HG02943 (cell line): ENCODE measurements at regions not wholly inside any gene's neighbourhood (a gene's known extent, or its start where the extent isn't known, plus 50 kb on each side); places are given as distances from the start of the nearest gene placed in this dataset.

ENCODE experiments used
- ATAC-seq: cut with Tn5 transposase; IDR thresholded peaks from one replicate; pipeline ENCODE4 v1.9.1; 2021; ENCODE audit warnings: mild to moderate bottlenecking, low read depth, moderate library complexity; ENCODE audit not compliant: unreplicated experiment

GRCh38 chr2:212644195-212644837 lies 105.7 kb upstream of the ERBB4 start:
- ATAC-seq, result no peak

GRCh38 chr2:212640428-212640827 lies 101.8 kb upstream of the ERBB4 start:
- no peak for ATAC-seq

- no peak for ATAC-seq
Measured at GRCh38 chr2:212638694-212639093, 100.1 kb upstream of the ERBB4 start.

GRCh38 chr2:212628586-212628985 lies 90.0 kb upstream of the ERBB4 start:
- no peak for ATAC-seq

DNA sequence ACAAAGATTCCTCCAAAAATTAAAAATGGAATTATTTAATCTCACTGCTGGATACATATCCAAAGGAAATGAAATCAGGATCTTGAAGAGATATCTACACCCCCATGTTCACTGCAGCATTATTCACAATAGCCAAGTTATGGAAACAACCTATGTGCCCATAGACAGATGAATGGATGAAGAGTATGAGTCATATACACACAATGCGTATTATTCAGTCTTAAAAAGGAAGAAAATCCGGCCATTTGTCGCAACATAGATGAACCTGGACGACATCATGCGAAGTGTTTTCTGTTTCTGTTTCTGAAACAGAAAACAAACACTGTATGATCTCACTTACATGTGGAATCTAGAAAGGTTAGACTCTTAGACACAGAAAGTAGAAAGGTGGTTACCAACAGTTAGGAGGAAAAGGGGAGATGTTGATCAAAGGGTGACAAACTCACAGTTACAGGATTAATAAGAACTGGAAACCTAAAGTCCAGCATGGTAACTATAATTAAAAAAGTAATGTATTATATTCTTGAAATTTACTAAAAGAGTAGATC lies 87.8 kb upstream of the ERBB4 start:
- ATAC-seq, result no peak

DNA sequence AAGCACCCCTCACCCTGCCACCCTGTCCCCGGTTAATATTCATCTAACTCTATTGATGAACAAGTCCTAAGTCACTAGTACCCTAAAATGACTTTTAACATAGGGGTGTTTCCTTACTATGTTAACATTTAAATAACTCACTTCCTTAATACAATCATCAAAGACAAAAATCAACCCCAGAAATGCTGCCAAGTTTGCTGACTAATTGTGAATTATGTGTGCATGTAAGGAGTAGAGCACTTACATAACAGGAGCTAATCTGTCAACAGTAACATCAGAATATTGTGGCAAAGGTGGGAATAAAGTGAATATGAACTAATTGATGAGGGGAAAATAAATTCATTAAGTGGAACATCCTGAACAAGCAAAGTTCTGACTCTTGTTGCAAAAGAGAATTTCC lies 81.4 kb upstream of the ERBB4 start:
- no peak for ATAC-seq

DNA sequence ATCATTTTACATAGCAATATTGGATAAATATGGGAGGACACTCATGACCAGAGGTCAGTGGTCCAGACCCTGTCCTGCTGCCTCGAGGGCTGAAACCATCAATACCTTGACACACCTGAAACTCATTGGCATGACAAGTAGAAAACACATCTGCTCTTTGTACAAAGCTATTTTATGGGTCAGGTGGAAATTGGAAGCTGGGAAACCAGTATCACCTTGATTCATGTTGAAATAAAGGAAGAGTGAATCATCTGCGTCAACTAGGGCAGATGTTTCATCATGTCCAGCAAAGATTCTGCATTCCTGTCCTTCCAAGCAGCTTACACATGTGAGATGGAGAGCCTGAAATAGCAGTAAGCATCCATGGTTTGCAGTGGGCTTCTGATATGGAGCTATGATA lies 80.0 kb upstream of the ERBB4 start:
- ATAC-seq, result no peak

- ATAC-seq, result no peak
Measured at GRCh38 chr2:212610872-212611425, 72.3 kb upstream of the ERBB4 start.

DNA sequence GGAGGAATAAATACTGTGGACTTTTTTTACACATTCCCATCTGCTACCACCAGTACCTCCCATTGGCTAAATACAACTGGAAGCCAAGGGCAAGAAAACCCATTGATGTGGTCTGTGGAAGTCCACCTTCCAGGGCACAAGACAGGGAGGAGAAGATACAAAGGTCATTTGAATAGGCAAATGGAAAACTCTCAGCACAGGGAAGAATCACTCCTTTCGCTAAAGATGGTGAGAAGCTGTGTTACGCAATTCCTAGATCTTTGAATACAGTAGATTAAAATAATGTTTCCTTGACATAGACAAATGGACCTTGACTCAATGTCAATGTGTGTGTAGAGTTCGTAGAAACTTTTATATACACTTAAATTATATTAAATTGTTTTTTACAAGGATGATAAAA lies 70.9 kb upstream of the ERBB4 start:
- ATAC-seq, result no peak

- no peak for ATAC-seq
Measured at GRCh38 chr2:212607080-212607479, 68.5 kb upstream of the ERBB4 start.

DNA sequence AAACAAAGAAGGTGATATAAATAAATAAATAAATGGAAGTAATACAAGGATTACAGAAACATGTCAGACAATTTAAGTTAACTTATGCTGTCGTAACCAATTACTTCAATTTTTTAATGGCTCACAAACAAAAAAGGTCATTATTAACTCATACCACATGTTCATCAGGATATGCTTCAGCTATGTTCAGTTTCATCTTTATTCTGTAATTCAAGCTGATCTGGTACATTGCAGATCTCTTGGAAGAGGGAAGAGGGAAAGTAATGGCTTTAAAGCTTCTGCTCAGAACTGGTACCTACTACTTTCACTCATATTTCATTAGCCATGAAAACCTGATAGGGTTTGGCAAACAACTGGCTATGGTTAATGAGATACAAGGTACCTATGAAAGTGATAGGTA lies 67.6 kb upstream of the ERBB4 start:
- no peak for ATAC-seq

GRCh38 chr2:212596688-212597087 lies 58.1 kb upstream of the ERBB4 start:
- no peak for ATAC-seq

- no peak for ATAC-seq
Measured at GRCh38 chr2:212596276-212596675, 57.7 kb upstream of the ERBB4 start.

GRCh38 chr2:212595036-212595654 lies 56.5 kb upstream of the ERBB4 start:
- no peak for ATAC-seq

DNA sequence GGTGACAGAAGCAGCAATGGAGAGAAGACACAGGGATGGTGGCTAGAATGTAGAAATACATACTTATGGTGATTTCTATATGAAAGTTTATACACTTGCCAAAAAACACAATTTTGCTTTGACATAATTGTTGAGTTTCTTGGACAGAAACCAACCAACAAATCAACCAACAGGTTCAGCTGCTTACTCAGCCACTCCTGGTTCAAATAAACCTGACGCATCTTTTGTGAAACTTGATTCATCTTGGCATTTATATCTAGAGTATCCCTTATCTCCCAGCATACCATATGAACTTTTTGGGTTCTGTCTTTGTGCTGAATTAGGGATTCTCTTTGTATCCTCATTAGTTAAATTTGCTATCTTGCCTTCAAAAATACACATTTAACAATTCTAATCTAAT lies 54.1 kb upstream of the ERBB4 start:
- no peak for ATAC-seq
